Fibroblast of mammary gland (primary cell): ENCODE measurements at regions not wholly inside any gene's neighbourhood (a gene's known extent, or its start where the extent isn't known, plus 50 kb on each side); places are given as distances from the start of the nearest gene placed in this dataset.

Experiments
- DNase-seq: peaks from one replicate; pipeline ENCODE4 v3.0.0-alpha.2; 2010; ENCODE audit warnings: low read depth
- H3K4me3 ChIP-seq: 2 replicates; pipeline ENCODE4 v1.5.1; 2011; ENCODE audit warnings: low read depth, mild to moderate bottlenecking, low read length, moderate library complexity; ENCODE audit not compliant: control insufficient read depth
- TF ChIP-seq, protein P1 (sequence below): conservative IDR thresholded peaks from 2 replicates; pipeline ENCODE4 v1.5.1; 2011; ENCODE audit warnings: low read depth, low read length, inconsistent platforms; ENCODE audit not compliant: control insufficient read depth, insufficient read depth

DNA sequence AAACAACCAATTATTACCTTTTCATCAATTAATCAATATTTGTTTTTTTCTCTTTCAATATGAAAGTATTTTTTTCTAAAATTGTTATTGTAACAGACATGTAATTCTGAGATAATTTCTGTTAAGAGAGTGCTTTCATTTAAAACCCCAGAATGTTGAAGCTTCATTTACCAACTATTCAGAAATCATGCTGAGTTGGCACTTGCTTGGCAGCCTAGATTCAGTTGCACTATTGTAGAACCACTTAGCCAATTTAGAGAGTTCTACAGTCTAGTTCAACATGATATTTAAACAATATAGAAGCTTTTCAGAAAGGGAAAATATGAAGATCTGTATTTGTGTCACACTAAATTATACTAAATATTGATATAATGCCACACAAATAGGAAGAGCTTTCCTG lies 56.1 kb upstream of the NKAIN2 start:
- H3K4me3 ChIP-seq, result no peak overlapping the region
- TF ChIP-seq, protein P1, sequence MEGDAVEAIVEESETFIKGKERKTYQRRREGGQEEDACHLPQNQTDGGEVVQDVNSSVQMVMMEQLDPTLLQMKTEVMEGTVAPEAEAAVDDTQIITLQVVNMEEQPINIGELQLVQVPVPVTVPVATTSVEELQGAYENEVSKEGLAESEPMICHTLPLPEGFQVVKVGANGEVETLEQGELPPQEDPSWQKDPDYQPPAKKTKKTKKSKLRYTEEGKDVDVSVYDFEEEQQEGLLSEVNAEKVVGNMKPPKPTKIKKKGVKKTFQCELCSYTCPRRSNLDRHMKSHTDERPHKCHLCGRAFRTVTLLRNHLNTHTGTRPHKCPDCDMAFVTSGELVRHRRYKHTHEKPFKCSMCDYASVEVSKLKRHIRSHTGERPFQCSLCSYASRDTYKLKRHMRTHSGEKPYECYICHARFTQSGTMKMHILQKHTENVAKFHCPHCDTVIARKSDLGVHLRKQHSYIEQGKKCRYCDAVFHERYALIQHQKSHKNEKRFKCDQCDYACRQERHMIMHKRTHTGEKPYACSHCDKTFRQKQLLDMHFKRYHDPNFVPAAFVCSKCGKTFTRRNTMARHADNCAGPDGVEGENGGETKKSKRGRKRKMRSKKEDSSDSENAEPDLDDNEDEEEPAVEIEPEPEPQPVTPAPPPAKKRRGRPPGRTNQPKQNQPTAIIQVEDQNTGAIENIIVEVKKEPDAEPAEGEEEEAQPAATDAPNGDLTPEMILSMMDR, result no peak
- no peak for DNase-seq

DNA sequence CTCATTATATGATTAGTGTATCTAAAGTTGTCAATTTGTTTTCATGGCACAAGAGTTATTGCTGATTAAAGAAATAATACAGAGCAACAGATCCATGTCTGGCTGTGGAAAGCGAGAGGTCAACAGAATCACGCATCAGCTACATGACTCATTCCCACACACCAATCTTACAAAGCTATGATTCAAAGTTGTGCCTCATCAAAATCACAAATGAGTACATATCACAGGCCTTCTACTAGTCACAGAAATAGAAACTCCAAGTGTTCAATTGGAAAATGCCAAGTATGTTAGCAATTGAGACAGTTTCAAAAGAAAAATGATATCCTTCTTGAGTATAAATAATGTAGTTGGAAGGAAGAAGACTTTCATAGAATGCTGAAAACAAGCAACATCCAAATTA lies 57.8 kb upstream of the NKAIN2 start:
- peak; percentile 85 for DNase-seq

DNA sequence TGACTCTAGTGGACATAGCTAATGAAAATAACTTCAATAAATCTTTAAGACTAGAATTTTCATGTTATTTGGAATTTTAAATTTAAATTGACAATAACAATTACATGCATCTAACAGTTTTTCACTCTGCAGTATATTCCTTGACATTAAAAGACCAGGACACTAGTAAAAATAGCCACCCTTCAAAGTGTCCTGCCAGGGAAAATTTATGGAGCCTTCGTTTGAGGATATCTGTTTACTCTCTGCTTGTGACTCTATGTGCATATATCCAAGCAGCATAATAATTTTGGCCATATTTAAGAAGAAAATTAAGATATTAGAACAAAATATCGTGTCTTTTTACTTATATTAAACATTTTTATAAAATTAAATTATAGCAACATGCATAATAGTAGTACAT lies 58.8 kb upstream of the NKAIN2 start:
- no peak overlapping the region for H3K4me3 ChIP-seq
- TF ChIP-seq, protein P1, result no peak
- DNase-seq, result no peak

More for the DNA sequence above, 57.8 kb upstream of the NKAIN2 start:
- no peak overlapping the region for H3K4me3 ChIP-seq
- TF ChIP-seq, protein P1, result no peak

DNA sequence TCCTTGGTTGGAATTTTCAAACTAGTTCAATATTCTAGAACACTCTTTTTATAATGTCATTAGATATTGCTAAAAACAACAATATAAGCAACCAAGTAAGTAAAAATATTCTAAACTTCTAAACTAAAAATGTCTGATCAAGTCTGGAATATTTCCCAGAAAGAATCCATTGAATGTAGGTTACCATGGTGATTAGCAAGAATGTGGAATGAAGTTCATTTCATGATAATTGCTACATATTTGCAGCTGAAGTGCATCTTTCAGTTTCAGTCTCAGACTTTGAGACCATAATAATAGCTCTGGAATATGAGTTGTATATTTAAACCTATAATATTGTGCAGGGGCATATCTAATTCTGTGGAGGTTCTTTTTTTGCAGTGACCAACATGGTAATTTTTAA lies 61.0 kb upstream of the NKAIN2 start:
- DNase-seq, result peak; percentile 18
- TF ChIP-seq, protein P1, result no peak
- H3K4me3 ChIP-seq, result no peak overlapping the region

DNA sequence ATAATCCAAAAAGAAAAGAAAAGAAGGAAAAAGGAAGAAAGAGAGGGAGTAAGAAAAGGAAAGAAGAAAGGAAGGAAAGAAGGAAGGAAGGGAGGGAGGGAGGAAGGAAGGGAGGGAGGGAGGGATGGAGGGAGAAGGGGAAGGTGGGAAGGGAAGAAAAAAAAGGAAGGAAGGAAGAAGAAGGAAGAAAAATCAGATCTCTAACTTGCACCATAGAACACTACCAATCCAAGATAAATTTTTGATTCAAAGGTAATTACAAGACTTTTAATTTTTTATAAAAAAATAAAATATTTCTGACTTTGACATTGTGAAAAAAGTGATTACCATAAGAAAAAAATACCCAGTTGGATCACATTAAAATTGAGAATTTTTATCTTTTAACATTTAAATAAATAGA lies 70.5 kb upstream of the NKAIN2 start:
- no peak for DNase-seq
- H3K4me3 ChIP-seq, result no peak overlapping the region
- TF ChIP-seq, protein P1, result no peak

DNA sequence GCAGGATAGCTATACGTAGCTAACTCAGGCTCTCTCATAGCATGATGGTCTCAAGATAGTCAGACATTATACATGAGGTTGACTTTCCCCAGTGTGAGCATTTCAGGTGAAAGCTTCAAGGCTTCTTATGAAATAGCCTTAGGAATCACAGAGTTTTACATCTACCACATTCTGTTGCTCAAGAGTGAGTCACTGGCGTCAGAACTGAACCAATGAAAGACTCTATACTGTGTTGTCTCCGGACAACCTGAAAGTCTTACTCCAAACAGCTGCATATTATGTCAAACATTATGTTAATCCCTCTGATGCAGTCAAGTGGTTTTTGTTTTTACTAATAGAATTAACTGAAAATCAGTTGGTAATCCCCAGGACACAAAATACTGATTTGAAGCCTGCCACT lies 79.8 kb upstream of the TRDN start:
- no peak overlapping the region for H3K4me3 ChIP-seq
- TF ChIP-seq, protein P1, result no peak
- DNase-seq, result peak; percentile 30

DNA sequence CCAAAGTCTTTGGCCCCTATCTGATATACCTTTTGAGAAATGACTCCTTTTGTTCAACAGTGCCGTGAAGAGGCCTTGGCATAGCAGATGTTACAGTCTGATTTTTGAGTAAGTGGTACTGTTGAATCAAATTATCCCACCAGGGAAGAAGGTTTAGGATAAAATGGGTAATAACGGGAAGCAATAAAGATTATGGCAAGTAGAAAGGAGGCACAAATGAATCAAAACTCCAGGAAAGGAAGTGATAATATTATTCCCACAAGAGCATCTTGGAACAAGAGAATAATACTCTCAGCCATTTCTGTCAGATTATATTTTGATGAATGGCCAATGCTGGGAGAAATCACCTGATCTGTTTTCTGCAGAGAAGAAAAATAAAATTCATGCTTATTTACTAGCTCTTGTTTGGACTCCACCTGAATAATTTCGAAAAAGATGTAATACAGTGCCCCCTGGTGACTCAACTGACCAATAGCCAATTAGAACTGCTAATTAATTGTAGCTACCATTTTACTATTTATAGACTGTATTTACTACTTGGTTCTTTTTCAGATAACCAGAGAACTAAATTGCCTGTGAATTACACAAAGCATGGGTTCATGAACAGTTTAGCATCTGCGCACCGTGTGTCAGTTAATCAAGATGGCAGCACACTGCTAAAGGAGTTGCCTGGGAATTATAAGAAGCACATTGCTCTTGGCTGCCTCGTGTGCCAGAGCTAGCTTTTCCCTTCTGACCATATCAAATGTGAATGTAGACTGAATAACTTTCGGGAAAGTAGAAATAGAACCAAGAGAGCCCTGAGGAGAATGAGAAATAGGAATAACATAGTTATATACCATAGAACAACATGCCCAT lies 78.5 kb upstream of the TRDN start:
- H3K4me3 ChIP-seq, result no peak overlapping the region
- TF ChIP-seq, protein P1, result peak; percentile 52
- peak; percentile 50 for DNase-seq
